ENCODE measurements at regions not wholly inside any gene's neighbourhood (a gene's known extent, or its start where the extent isn't known, plus 50 kb on each side); places are given as distances from the start of the nearest gene placed in this dataset.
"Not testable (repeated sequence)": the region's sequence is repeated elsewhere in the genome, so short reads cannot be mapped to it uniquely, and the experiment has no call there.

DNA sequence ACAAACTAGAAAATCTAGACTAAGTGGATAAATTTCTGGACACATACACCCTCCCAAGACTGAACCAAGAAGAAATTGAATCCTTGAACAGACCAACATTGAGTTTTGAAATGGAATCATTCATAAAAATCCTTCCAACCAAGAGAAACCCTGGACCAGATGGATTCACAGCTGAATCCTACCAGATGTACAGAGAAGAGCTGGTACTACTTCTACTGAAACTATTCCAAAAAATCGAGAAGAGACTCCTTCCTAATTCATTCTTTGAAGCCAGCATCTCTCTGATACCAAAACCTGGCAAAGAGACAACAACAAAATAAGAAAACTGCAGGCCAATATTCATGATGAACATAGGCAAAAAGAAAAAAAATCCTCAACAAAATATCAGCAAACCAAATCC, 227.4 kb downstream of the RPAP3 start:
- no peak for DNase-seq

- DNase-seq: no peak
These were observed 232.7 kb downstream of the RPAP3 start for GRCh38 chr12:47473091-47473490.

GRCh38 chr12:47470349-47470748, 235.5 kb downstream of the RPAP3 start:
- DNase-seq: not testable (repeated sequence)

GRCh38 chr12:47463918-47464317, 241.9 kb downstream of the RPAP3 start:
- not testable (repeated sequence) for DNase-seq

GRCh38 chr12:47458279-47458678, 247.6 kb downstream of the RPAP3 start:
- DNase-seq: no peak

- DNase-seq: no peak
These were observed 256.0 kb downstream of the RPAP3 start for GRCh38 chr12:47449797-47450196.

GRCh38 chr12:47442310-47442709, 263.5 kb downstream of the RPAP3 start:
- no peak for DNase-seq

DNA sequence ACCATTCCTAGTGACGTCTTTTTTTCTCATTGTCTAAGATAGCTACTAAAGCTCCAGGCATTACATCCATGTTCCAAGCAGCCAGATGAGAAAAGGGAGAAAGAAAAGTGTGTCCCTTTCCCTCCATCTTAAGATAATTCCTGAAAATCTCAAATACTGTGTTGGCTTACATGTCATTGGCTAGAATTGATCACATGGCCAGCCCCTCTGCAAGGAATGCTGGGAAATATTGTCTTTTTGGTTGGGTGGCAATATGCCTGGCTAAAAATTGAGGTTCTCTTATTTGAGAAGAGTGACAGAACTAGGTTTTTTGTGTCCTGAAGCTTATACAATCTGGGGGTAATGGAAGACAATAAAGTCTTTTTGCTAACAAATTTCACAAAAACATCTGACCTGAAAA, 264.3 kb downstream of the RPAP3 start:
- no peak for DNase-seq

DNA sequence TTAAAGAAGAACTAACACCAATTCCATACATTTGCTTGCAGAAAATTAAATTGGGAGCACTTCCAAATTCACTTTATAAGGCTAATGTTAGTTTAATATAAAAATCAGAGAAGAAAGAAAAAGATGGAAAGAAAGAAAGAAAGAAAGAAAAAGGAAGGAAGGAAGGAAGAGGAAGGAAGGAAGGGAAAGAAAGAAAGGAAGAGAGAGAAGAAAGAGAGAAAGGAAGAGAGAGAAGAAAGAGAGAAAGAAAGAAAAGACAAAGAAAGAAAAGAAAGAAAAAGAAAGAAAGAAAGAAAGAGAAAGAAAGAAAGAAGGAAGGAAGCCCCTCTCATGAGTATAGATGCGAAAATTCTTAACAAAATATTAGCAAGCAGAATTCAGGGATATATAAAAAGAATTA, 267.7 kb downstream of the RPAP3 start:
- no peak for DNase-seq

GRCh38 chr12:47437570-47437969, 268.3 kb downstream of the RPAP3 start:
- no peak for DNase-seq

DNA sequence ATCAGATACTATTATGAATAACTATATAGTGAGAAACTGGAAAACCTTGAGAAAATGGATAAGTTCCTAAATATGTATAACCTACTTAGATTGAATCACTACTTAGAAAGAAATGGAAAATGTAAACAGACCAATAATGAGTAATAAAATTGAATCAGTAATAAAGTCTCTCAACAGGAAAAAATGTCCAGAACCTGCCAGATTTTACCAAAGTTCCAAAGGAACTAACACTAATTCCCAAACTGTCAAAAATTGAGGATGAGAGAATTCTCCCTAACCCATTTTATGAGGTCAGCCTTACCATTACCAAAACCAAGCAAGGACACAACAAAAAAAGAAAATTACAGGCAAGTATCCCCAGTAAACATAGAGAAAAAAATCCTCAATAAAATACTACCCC, 272.0 kb downstream of the RPAP3 start:
- DNase-seq: no peak

- peak; percentile 67 for DNase-seq
These were observed 279.0 kb downstream of the RPAP3 start for GRCh38 chr12:47426678-47427309.

DNA sequence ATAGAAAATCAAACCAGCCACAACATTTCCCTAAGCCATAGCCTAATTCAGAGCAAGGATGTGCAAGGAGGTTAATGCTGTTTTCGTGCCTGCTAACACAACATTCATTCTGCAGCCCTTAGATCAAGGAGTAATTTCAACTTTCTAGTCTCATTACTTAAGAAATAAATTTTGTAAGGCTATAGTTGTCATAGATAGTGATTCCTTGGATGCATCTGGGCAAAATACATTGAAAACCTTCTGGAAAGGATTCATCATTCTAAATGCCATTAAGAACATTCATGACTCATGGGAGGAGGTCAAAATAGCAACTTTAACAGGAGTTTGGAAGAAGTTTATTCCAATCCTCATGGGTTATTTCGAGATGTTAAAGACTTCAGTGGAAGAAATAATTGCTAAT, 283.2 kb downstream of the RPAP3 start:
- no peak for DNase-seq

GRCh38 chr12:47419497-47419896, 286.3 kb downstream of the RPAP3 start:
- no peak for DNase-seq

DNA sequence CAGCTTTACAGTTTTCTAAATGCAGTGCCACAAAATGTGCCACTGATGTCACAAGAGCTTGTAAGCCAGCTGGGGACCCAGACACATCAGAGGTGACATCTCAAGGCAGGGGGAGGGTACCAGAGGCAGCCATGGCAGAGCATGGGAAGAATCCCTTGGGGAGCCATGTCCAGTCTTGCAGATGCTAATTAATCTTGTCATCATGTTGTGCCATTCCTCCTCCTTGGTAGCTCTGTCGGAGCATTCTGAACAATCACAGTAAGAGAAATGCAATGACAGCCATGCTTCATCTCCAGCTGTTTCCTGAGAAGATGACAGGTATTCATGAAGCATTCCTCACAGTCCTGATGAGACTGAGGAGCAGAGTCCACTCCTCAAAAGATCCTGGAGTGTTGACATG, 287.9 kb downstream of the RPAP3 start:
- DNase-seq: no peak

DNA sequence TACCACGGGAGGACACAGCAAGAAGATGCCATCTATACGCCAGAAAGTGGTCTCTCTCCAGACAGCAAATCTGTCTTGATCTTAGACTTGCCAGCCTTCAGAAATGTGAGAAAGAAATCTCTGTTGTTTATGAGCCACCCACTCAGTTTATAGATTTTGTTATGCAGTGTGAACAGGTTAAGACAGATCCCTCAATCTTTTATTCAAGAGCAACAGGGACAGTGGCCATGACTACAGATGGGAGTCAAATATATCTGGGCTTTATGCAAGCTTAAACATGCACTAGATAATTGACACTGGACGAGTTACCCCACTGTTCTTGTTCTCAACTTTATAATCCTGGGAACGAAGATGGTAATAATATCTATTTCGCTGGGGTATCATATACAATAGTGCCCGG, 288.7 kb downstream of the RPAP3 start:
- DNase-seq: no peak

DNA sequence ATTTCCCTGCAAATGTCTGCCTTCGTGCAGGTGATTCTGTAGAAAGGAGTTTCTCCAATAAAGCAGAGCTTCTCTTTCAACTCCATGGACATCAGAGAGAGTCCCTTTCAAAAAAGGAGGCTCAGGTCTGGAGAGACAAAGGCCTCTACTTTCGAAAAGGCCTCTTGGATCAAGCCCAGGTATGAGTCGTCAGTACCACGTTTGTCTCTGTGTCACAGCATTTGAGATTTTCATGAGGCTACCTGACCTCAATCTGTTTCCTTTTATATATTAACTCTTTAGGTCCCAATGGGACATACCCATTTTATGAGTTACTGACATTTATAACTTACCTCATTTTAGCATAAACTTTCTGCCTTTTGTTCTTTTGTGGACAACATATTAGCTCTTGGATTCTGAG, 290.8 kb downstream of the RPAP3 start:
- DNase-seq: no peak

DNA sequence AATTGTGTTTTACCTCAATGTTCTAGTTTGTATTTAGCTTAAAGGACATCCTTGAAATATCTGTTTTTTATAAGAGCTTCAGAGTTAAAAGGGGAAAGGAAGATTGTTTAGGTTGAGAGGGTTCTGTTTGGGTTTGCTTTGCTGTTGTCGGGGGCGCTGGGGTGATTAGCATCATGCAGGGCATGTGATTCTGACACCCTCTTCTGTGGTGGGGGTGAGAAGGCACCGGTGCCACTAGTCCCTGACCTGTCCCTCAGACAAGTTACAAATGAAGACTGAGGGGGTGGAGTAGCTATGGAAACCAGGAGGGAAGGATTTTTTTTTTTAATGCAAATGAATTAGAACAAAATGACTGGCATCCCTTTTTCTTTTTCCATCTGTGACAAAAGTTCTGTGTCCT, 291.3 kb downstream of the RPAP3 start:
- DNase-seq: no peak

- DNase-seq: no peak
These were observed 292.0 kb downstream of the RPAP3 start for GRCh38 chr12:47413806-47414205.

DNA sequence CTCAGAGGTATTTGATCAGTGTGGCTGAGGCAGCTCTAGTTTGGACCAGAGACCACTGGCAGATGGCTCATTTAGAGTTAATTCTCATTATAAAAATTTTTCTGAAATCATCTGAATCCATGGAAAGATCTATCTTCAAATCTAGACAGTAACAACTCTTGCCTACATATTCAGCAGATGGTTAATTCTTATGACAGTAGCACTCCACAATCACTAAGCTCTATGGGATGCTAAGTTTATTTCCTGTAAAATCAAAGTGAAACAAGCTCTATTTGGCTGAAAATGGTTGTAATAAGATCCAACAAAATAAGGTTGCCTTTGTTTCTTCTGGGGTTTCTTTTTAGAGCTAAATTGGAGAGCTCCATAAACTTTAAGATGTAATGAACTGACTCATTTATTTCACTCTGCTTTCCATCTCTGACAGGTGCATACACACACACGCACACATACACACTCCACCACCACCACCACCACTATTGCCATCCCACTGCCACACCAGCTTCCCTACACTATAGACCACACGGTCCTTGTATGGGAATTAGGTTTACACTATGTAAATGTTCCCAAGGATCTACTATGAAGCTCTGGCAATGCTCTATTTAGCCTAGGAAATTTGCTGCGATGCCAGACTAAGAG, 293.1 kb downstream of the RPAP3 start:
- DNase-seq: no peak

GRCh38 chr12:47411966-47412365, 293.9 kb downstream of the RPAP3 start:
- DNase-seq: no peak

GRCh38 chr12:47410862-47411261, 295.0 kb downstream of the RPAP3 start:
- no peak for DNase-seq

DNA sequence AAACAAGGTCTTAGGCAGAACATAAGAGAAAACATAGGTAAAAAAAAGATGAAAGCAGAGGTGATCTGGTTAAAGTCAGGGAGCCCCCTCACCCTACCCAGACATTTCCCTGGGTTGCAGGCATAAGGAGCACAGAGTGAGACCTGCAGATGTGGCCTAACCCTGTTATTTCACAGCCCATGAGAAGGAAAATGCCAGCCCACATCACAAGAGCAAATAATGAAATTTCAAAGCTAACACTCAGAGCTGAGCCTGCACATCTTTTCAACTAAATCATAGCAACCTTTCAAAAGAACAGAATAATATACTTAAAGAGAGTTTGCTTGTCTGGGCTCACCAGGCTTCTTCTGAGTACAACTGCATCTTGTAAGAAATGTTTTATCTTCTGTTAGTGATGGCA, 295.4 kb downstream of the RPAP3 start:
- no peak for DNase-seq

GRCh38 chr12:47409310-47409987, 296.4 kb downstream of the RPAP3 start:
- no peak for DNase-seq

Data from central memory CD4-positive, alpha-beta T cell (primary cell).